ENCODE measurements at regions not wholly inside any gene's neighbourhood (a gene's known extent, or its start where the extent isn't known, plus 50 kb on each side); places are given as distances from the start of the nearest gene placed in this dataset.

DNA sequence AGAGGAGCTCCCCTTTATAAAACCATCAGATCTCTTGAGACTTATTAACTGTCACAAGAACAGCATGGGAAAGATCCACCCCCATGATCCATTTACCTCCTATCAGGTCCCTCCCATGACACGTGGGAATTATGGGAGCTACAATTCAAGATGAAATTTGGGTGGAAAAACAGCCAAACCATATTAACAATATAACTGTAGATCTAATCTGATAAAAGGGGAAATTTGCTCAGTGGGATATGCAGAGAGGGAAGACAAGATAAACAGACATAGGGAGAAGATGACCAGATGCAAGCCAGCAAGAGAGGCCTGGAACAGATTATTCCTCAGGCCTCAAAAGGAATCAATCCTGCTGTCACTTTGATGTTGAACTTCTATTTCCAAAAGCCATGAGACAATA lies 841.5 kb downstream of the LRRIQ3 start:
- TF ChIP-seq CTCF (IDR thresholded peaks at IDR 0.05) (no peak), POLR2A (IDR thresholded peaks at IDR 0.05) (no peak)

Measured in body of pancreas (tissue), 4 donors.